ENCODE measurements at regions not wholly inside any gene's neighbourhood (a gene's known extent, or its start where the extent isn't known, plus 50 kb on each side); places are given as distances from the start of the nearest gene placed in this dataset.

DNA sequence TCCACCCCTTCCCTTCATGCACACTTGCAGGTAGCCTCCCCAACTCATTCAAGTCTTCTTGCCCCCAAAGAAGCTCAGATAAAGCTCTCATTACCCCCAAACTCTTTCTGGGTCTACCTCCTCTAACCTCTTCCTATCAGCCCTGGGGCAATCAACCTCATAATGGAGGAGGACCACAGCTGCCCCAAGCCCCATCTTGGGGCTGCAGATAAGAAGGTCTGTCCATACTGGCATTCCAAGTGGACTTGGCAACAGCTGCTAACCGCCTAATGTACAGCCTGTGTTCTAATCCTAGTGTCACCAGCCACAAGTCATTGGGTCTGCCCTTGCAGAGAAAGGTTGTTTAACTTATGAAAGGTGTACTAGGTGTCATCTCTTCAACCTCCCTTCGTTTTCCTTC, 107.4 kb upstream of the ADGRF1 start:
- no peak for DNase-seq

DNA sequence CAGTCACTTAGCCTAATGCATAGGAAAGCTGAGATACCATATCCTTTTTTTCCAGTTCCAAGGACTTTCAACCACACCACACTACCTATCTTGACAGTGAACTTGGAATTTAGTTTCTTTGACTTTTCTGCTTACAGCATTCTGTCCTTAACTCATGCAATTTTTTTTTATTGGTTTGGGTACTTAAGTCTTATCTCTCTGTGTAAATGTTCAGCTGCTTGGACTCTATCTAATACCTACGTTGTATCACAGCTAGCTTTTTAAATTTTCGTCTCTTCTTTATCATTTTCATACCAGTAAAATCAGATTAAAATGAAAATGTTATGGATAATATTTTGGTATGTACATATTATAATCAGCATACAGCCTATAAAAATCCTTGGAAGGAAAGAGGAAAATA, 106.9 kb upstream of the ADGRF1 start:
- no peak for DNase-seq

- DNase-seq: no peak
Measured at GRCh38 chr6:47147836-47148344, 105.8 kb upstream of the ADGRF1 start.

- no peak for DNase-seq
Measured at GRCh38 chr6:47147175-47147727, 105.1 kb upstream of the ADGRF1 start.

- peak; percentile 18 for DNase-seq
Measured at GRCh38 chr6:47146431-47147174, 104.5 kb upstream of the ADGRF1 start.

DNA sequence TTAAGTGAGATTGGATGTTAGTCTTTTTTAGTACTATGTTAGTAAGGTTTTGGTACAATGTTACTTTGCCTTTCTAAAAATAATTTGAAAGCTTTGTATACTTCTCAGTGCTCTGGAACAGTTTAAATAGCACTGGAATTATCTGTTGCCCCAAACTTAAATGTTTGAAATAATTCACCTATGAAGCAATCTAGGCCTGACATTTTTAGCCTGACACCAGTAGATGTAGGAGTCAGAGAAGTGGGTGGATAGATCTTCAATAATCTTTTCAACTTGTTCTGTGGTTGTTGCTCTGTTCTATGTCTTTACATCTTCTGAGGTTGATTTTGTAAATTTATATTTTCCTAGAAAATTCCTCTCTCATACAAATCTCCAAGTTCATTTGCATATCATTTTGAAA, 103.1 kb upstream of the ADGRF1 start:
- no peak for DNase-seq

DNA sequence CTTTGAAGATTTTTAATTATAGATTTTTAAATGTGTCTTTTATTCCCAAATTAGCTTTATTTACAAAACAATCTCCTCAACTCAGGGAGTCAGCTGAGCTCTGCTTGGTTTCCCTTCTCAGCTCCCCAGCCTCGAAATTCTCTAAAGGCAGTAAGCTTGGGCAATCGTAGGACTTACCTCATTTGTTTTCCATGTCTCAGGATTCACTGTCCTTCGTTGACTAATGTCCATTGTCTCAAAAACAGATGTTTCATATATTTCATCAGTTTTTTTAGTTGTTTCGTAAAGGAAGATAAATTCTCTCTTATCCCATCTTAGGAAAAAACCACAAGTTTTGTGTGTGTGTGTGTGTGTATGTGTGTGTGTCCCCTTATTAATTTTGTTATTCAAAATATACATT, 102.2 kb upstream of the ADGRF1 start:
- no peak for DNase-seq

GRCh38 chr6:47141963-47142362, 99.8 kb upstream of the ADGRF1 start:
- no peak for DNase-seq

- no peak for DNase-seq
Measured at GRCh38 chr6:47141171-47141570, 99.0 kb upstream of the ADGRF1 start.

DNA sequence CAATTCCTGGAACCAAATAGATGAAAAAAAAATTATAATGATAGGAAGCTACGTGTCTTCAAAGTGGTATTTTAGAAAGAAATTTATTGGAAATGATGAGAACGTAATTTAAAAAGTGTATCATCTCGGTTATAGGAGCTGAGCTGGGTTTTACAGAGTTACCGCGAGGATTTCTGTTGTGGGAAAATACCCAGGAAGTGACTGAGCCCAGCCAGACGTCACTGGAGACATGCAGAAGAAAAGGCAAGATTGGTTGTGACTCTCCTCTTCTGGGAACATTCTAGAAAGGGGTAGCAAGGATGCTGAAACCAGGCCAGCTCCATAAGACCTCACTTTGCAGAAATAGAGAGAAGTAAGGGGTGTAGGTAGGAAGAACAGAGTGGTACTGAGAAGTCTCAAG, 95.9 kb upstream of the ADGRF1 start:
- no peak for DNase-seq

GRCh38 chr6:47137073-47137472, 94.9 kb upstream of the ADGRF1 start:
- no peak for DNase-seq

DNA sequence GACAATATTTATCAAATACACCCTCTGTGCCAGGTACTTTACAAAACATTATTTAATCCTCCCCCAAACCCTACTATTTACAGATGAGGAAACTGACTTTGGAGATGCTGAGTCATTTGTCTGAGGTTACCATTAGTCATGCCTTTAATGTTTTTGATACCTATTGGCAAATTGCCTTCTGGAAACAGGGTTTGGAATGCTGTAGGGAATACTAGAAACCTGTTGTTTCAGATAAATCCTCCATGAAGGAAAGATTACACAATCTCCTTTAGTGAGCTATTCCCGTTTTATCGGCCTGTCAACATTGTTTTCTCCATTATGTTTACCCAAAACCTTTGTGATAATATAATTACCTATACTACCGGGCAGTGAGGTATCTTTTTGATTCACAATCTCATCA, 93.6 kb upstream of the ADGRF1 start:
- peak; percentile 53 for DNase-seq

DNA sequence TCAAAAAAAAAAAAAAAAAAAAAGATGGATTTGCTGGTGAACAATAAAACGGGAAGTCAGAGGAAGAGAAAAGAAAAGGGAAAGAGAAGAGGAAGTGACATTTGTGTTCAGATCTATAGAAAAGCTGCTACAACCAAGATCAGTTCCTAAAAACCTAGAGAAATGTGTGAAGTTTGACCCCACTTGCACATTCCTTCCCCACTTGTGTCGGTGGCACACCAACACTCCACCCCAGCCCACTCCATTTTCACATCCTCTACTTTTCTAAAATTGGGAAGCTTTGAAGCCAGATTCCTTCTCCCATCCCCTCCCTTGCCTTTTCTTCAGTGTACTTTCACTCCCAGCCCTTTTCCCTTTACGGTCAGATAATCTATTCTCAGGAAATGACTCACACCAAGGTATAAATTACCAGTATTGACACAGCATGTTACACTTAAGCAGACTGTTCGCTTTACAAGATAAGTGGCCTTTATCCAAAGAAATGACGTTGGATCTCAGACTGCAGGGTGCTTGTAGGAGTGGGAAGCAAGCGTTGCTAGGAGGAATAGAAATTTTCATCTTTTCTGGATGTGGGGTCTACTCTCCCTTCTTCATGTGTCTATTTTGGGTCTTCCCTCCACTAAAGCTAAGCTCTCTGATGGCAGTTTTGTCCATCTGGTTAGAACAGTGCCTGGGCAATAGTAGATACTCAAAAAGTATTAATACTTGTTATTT, 92.5 kb upstream of the ADGRF1 start:
- DNase-seq: peak; percentile 91

GRCh38 chr6:47133230-47134000, 91.3 kb upstream of the ADGRF1 start:
- peak; percentile 8 for DNase-seq

DNA sequence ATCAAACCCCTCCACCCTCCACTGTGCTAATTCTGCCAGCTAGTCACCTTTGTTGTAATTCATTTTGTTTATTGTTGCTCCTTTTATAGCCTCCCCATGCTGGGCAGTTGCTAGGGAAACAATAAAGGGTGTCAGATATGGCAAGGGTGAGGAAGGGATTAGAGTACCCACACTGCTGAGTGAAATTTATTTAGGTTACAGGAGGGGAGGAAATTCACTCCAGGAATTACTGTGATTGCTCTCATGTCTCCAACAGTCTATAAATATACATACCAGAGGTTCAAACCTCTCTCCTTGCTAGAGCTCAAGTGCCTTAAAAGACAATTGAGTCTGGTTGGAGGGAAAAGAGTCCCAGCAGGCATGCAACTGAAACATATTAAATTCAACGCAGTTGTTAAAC, 90.6 kb upstream of the ADGRF1 start:
- DNase-seq: peak; percentile 66

DNA sequence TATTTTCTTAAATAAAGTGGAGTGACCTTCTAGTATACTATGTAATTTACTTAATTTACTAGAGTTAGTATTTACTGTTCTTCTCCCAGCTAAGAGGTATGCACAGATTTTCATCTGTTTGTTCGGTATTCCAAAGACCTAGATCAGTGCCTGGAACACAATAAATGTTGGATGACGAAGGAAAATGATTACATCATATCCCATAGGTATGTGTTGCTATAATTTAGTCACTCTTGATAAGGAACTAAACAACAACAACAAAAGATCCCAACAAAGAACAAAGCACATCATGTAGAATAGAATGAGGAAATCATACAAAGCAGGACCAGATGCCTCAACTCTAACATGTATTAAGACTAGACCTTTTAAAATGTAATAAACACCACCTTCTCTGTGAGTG, 89.6 kb upstream of the ADGRF1 start:
- DNase-seq: no peak

DNA sequence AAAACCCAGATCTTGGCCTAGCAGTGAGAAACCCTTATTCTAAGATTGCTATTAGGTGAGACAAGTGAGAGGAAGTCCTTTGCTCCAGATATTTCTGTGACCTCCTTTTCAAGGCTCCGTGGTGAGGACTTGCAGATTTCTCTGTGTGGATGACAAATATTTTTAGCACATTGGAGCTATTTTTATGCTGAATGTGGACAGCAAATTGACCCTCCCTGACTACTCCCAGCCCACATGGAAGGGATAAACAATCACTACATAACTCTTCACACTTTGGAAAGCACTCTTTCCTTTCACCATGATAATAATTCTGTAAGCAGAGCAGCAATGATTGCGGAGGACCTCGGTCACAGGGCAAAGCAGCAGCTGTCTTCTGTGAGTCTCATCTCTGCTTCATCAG, 88.0 kb upstream of the ADGRF1 start:
- no peak for DNase-seq

GRCh38 chr6:47129129-47129528, 87.0 kb upstream of the ADGRF1 start:
- DNase-seq: no peak

DNA sequence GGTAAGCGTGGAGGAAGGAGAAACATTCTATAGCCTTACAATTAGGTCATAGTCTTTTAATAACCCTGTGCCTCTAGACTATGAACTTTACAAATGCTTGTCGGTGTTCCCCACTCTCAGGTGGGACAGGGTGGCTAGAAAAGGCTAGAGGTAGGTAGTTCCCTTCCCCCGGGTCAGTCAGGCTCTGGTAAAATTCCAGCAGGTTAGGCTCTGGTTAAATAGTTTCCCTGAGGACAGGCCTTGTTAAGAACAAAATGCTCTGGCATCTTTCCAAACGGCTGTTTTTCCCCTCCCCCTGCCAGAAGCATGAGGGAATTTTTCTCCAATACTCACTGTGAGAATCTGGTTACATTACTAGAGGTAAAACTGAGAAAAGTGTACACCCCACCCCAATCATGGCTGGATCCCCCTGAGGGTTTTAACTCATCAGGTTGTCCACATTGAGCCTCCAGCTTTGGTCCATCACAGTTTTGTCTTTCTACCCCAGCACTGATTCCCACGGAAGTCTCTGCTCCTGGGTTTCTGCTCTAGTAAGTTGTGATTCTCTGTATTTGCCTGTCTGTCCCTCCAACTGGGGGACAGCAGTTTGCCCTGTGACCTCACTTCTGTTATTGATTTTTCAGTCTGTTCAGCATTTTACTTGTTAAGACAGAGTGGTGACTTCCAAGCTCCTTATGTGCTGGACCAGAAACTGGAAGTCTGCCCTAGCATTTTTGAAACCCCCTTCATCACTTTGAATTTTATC, 84.7 kb upstream of the ADGRF1 start:
- peak; percentile 22 for DNase-seq

GRCh38 chr6:47118611-47119010, 76.5 kb upstream of the ADGRF1 start:
- DNase-seq: no peak

DNA sequence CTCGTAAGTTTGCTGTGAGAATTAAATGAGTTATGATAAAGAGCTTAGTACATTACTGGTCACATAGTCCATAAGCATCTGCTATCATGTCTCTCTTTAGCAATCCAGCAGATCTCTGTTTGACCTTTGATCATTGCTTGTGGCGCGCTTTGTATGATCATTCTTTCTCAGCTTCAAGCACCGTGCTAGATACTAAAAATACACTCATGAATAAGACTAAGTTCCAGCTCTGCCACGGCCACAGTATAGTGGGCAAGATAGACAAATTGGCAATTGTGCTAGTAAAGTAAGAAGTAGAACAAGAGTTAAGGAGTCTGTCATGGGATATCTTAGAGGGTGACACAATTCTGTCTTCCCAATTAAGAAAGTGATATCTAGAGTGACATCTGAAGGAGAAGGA, 75.2 kb upstream of the ADGRF1 start:
- DNase-seq: no peak

- DNase-seq: no peak
Measured at GRCh38 chr6:47116606-47117005, 74.5 kb upstream of the ADGRF1 start.

DNA sequence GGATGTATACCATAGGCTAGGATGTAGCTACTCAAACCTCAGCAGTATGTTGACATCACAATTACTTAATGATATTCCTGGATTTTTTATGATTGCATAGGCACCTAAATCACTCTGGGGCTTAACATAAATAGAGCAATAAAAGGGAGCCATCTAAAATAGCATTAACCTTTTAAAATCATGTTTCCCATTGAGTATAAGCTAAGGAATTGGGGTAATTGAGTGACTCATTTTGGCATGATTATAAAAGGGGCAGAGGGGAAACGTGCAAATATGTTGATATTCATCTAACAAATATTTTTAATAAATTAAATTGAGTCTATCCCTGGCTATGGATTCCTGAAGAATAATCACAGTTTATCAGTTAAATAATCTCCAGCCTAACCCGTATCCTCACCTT, 74.0 kb upstream of the ADGRF1 start:
- no peak for DNase-seq
